Right lobe of liver (tissue), 6 donors: ENCODE measurements at regions not wholly inside any gene's neighbourhood (a gene's known extent, or its start where the extent isn't known, plus 50 kb on each side); places are given as distances from the start of the nearest gene placed in this dataset.
"Not testable (repeated sequence)": the region's sequence is repeated elsewhere in the genome, so short reads cannot be mapped to it uniquely, and the experiment has no call there.

Source experiments
- ATAC-seq, 4 donors: fragments of 200-7000 bp; cut with Tn5 transposase; one replicate each; pipeline ENCODE4 v1.9.1; 2020; ENCODE audit warnings: mild to moderate bottlenecking in 4 of 4, moderate library complexity in 4 of 4
- DNase-seq, 3 donors: peaks; one replicate each; pipeline ENCODE4 v3.0.0-alpha.2; 2020
- H3K27ac ChIP-seq, 3 donors: fragments of 200-600 bp; one replicate each; pipeline ENCODE4 v1.8.0; 2022
- H3K27me3 ChIP-seq, 2 donors: fragments of 200-600 bp; one replicate each; pipeline ENCODE4 v1.8.0; 2022
- H3K36me3 ChIP-seq, 4 donors: fragments of 200-600 bp; sonication (generic) in 1 of 4; one replicate each; pipeline versions ENCODE4 v1.5.1 to v1.8.0; 2017 to 2022; ENCODE audit warnings: control low read depth in 1 of 4
- H3K4me1 ChIP-seq, 4 donors: fragments of 200-600 bp; sonication (generic) in 1 of 4; one replicate each; pipeline versions ENCODE4 v1.5.1 to v1.8.0; 2017 to 2022; ENCODE audit warnings: control low read depth in 1 of 4
- H3K4me3 ChIP-seq, 3 donors: fragments of 200-600 bp; one replicate each; pipeline ENCODE4 v1.8.0; 2022
- H3K9me3 ChIP-seq, 4 donors: fragments of 200-600 bp; sonication (generic) in 1 of 4; one replicate each; pipeline versions ENCODE4 v1.5.1 to v1.8.0; 2017 to 2022; ENCODE audit warnings: control low read depth in 1 of 4
- CTCF ChIP-seq, 4 donors: fragments of 200-600 bp in 3 of 4; fragments of 450-650 bp in 1 of 4; IDR thresholded peaks; one replicate each; pipeline versions ENCODE4 v1.5.1 to v1.8.0; 2016 to 2022; ENCODE audit warnings: antibody characterized with exemption in 4 of 4, mild to moderate bottlenecking in 2 of 4
- POLR2A ChIP-seq: fragments of 450-650 bp; IDR thresholded peaks from one replicate; pipeline ENCODE4 v1.6.1; 2017; ENCODE audit warnings: antibody characterized with exemption, mild to moderate bottlenecking
- WGBS: methylation state at CpG from one replicate; pipeline ENCODE4 v1.1.6; 2018; ENCODE audit warnings: low coverage, low lambda C conversion rate; ENCODE audit not compliant: insufficient coverage; ENCODE audit errors: missing lambda C conversion rate; 5-methylcytosine and 5-hydroxymethylcytosine counted together
- intact Hi-C, 2 donors: fragments of 100-400 bp; cut with DNase I; formaldehyde crosslinking; loops; one replicate each; pipeline versions ENCODE4 v1.11.2 to v1.14.1; 2022
- donor health status: DM: no; HTN: yes; CAD: no.
- donor health status: DM: no; HTN: no; CAD: no.
- donor health status: DM: no; HTN: no; CAD: no.
- donor health status: DM: no; HTN: yes; CAD: no.
- donor health status: DM: no; HTN: yes; CAD: no.

- TF ChIP-seq CTCF (IDR thresholded peaks at IDR 0.05) (no peak), POLR2A (no peak)
- no peaks in the 10 kb centered on the region for H3K27me3 ChIP-seq
- H3K4me1 ChIP-seq, result no peaks in the 10 kb centered on the region
- H3K9me3 ChIP-seq, result no peaks in the 10 kb centered on the region
- intact Hi-C loops, result no loop called here
- H3K4me3 ChIP-seq, result no peak overlapping the region
- no peak overlapping the region for H3K27ac ChIP-seq
- ATAC-seq (no peak), DNase-seq (no peak)
- WGBS, result 68% methylated on average over 6 of the region's 6 CpGs
- no peaks in the 10 kb centered on the region for H3K36me3 ChIP-seq
These were observed 1037.9 kb upstream of the DDX18 start for GRCh38 chr2:116776556-116776955.

GRCh38 chr2:116787848-116788247 lies 1026.6 kb upstream of the DDX18 start:
- no peak for ATAC-seq
- H3K36me3 ChIP-seq, result no peaks in the 10 kb centered on the region
- DNase-seq, result no peak

GRCh38 chr2:116802671-116803070 lies 1011.8 kb upstream of the DDX18 start:
- no peaks in the 10 kb centered on the region for H3K27me3 ChIP-seq
- WGBS, result 44% methylated on average over 3 of the region's 3 CpGs
- no peak overlapping the region for H3K4me3 ChIP-seq
- no peak for TF ChIP-seq CTCF (IDR thresholded peaks at IDR 0.05)
- TF ChIP-seq POLR2A, result no peak
- ATAC-seq, result no peak
- intact Hi-C loops, result no loop called here
- no peaks in the 10 kb centered on the region for H3K4me1 ChIP-seq
- H3K36me3 ChIP-seq, result no peaks in the 10 kb centered on the region
- no peaks in the 10 kb centered on the region for H3K9me3 ChIP-seq
- H3K27ac ChIP-seq, result no peak overlapping the region
- no peak for DNase-seq

More at GRCh38 chr2:116787848-116788247, 1026.6 kb upstream of the DDX18 start:
- TF ChIP-seq CTCF (IDR thresholded peaks at IDR 0.05) (no peak), POLR2A (no peak)
- H3K9me3 ChIP-seq, result peaks cover 0 to 7% (median 0%) of the 10 kb centered on the region in 4 donors
- intact Hi-C loops, result no loop called here
- no peaks in the 10 kb centered on the region for H3K27me3 ChIP-seq
- no peak overlapping the region for H3K27ac ChIP-seq
- H3K4me1 ChIP-seq, result no peaks in the 10 kb centered on the region
- no peak overlapping the region for H3K4me3 ChIP-seq
- 71% methylated on average over 2 of the region's 2 CpGs for WGBS

GRCh38 chr2:116804901-116805300 lies 1009.6 kb upstream of the DDX18 start:
- Histone ChIP-seq H3K4me3 (no peak overlapping the region), H3K27me3 (no peaks in the 10 kb centered on the region), H3K27ac (no peak overlapping the region), H3K36me3 (no peaks in the 10 kb centered on the region), H3K4me1 (no peaks in the 10 kb centered on the region), H3K9me3 (no peaks in the 10 kb centered on the region)
- TF ChIP-seq POLR2A (no peak), CTCF (IDR thresholded peaks at IDR 0.05) (no peak)
- ATAC-seq, result no peak
- WGBS, result 25% methylated on average over 2 of the region's 2 CpGs
- no peak for DNase-seq
- intact Hi-C loops, result no loop called here

GRCh38 chr2:116806505-116806904 lies 1008.0 kb upstream of the DDX18 start:
- H3K4me3 ChIP-seq, H3K36me3 ChIP-seq, H3K9me3 ChIP-seq, intact Hi-C loops, H3K4me1 ChIP-seq, H3K27me3 ChIP-seq, DNase-seq, ATAC-seq, H3K27ac ChIP-seq: not testable (repeated sequence)
- WGBS, result 60% methylated on average over 4 of the region's 4 CpGs
